Panc1 (cell line): ENCODE measurements at regions not wholly inside any gene's neighbourhood (a gene's known extent, or its start where the extent isn't known, plus 50 kb on each side); places are given as distances from the start of the nearest gene placed in this dataset.

ENCODE experiments used
- ATAC-seq: fragments of 200-7000 bp; cut with Tn5 transposase; 2 replicates; pipeline ENCODE4 v1.9.1; 2020; ENCODE audit warnings: mild to moderate bottlenecking, moderate library complexity
- BruUV-seq: library from RNA; stranded (reverse); fragments of 400-500 nt; replicated peaks from 2 replicates; lab custom pipeline; 2021; lab: Mats Ljungman, UMichigan
- CTCF ChIA-PET: fragments of 300-600 bp; sonication (Branson Sonifier 250); formaldehyde crosslinking; loops from one replicate; lab custom pipeline; 2022; ENCODE audit warnings: antibody characterized with exemption; lab: Charles Lee
- POLR2A ChIA-PET: fragments of 300-600 bp; sonication (Branson Sonifier 250); formaldehyde crosslinking; loops from one replicate; lab custom pipeline; 2022; ENCODE audit warnings: antibody characterized with exemption; lab: Charles Lee
- DNase-seq: peaks from one replicate; pipeline ENCODE4 v3.0.0-alpha.2; 2010; ENCODE audit warnings: low read depth, low spot score
- H3K27ac ChIP-seq: 2 replicates; pipeline ENCODE4 v1.5.1; 2011; ENCODE audit warnings: mild to moderate bottlenecking, low read length, inconsistent platforms
- H3K27me3 ChIP-seq: fragments of 200-500 bp; sonication (Bioruptor generic); 2 replicates; pipeline ENCODE4 v1.6.0; 2014; ENCODE audit warnings: low read length, inconsistent platforms; ENCODE audit not compliant: control insufficient read depth, insufficient read depth
- H3K36me3 ChIP-seq: fragments of 200-500 bp; sonication (Bioruptor generic); 2 replicates; pipeline ENCODE4 v1.5.1; 2014; ENCODE audit warnings: inconsistent platforms, mild to moderate bottlenecking, low read length, moderate library complexity; ENCODE audit not compliant: control insufficient read depth, insufficient read depth
- H3K4me1 ChIP-seq: 2 replicates; pipeline ENCODE4 v1.5.1; 2011; ENCODE audit warnings: inconsistent platforms, mild to moderate bottlenecking, low read length, moderate library complexity; ENCODE audit not compliant: control insufficient read depth, insufficient read depth
- H3K4me3 ChIP-seq, 2 experiments: 2 replicates each; pipeline ENCODE4 v1.5.1; 2011 to 2012; ENCODE audit warnings: low read depth in 2 of 2, low read length in 2 of 2, mild to moderate bottlenecking in 2 of 2, inconsistent platforms in 1 of 2, moderate library complexity in 1 of 2
- H3K9me3 ChIP-seq: fragments of 200-500 bp; sonication (Bioruptor generic); 2 replicates; pipeline ENCODE4 v1.5.1; 2014; ENCODE audit warnings: low read depth, mild to moderate bottlenecking, inconsistent platforms, low read length, moderate library complexity; ENCODE audit not compliant: control insufficient read depth, insufficient read depth
- POLR2AphosphoS5 ChIP-seq: IDR thresholded peaks from 2 replicates; pipeline ENCODE4 v1.6.1; 2012; ENCODE audit warnings: mild to moderate bottlenecking, low read depth, low read length, moderate library complexity
- SIN3A ChIP-seq: IDR thresholded peaks from 2 replicates; pipeline ENCODE4 v1.6.1; 2012; ENCODE audit warnings: low read depth, mild to moderate bottlenecking, low read length, moderate library complexity, borderline replicate concordance; ENCODE audit not compliant: insufficient read depth
- TCF7L2 ChIP-seq: IDR thresholded peaks from 2 replicates; pipeline ENCODE4 v1.6.1; 2011; ENCODE audit warnings: mild to moderate bottlenecking, low read depth, low read length, inconsistent platforms
- in situ Hi-C: cut with HindIII; loops from 2 replicates; pipeline ENCODE4 v1.10.0; 2016; ENCODE audit warnings: low sequenced_read_pairs, low pct_unique_long_range_greater_than_20kb
- intact Hi-C: fragments of 100-400 bp; cut with micrococcal nuclease; formaldehyde crosslinking; loops from one replicate; pipeline ENCODE4 v1.10.0; 2022; ENCODE audit not compliant: unreplicated experiment
- TF ChIP-seq, protein P1 (sequence below): fragments of 450-650 bp; IDR thresholded peaks from 2 replicates; pipeline ENCODE4 v1.5.1; 2017; ENCODE audit warnings: mild to moderate bottlenecking
- TF ChIP-seq, protein P2 (sequence below), 2 experiments: IDR thresholded peaks; 2 replicates each; pipeline ENCODE4 v1.6.1; 2011 to 2012; ENCODE audit warnings: low read depth in 2 of 2, control low read depth in 1 of 2, low read length in 1 of 2, mild to moderate bottlenecking in 1 of 2, moderate library complexity in 1 of 2; ENCODE audit not compliant: insufficient read depth in 1 of 2

DNA sequence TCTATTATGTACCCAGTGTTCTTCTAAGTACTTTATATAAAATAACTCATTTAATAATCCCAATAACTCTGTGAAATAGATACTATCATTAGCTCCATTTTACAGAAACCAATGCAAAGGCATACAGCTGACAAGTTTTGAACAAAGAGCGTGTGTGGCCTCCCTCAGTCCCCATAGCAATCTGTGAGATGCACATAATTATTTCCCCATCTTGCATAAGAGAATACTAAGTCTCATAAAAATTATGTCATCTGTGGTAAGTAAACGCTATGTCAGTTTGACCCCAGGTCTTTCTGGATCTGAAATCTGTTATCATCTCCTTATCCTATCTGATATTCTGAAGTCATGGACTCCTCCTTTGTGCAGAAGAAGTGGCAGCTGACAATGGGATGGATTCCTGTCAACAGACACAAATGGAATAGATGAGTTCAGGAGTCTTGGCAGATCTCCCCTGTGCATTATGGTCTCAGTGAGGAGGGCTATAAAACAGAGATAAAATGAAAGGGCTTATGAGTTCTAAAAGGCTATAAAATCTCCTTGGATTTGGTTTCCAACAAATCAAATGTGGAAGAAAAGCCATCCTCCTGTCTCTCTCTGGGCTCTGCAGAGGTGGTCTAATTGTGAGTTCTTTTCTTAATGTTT lies 162.5 kb upstream of the TLE4 start:
- H3K4me3 ChIP-seq, result no peak overlapping the region
- no TSS peak for BruUV-seq
- H3K36me3 ChIP-seq, result no peaks in the 10 kb centered on the region
- POLR2A ChIA-PET, result no interaction called here
- intact Hi-C loops (no loop called here), in situ Hi-C loops (no loop called here)
- DNase-seq (no peak), ATAC-seq (no peak)
- TF ChIP-seq, protein P1, sequence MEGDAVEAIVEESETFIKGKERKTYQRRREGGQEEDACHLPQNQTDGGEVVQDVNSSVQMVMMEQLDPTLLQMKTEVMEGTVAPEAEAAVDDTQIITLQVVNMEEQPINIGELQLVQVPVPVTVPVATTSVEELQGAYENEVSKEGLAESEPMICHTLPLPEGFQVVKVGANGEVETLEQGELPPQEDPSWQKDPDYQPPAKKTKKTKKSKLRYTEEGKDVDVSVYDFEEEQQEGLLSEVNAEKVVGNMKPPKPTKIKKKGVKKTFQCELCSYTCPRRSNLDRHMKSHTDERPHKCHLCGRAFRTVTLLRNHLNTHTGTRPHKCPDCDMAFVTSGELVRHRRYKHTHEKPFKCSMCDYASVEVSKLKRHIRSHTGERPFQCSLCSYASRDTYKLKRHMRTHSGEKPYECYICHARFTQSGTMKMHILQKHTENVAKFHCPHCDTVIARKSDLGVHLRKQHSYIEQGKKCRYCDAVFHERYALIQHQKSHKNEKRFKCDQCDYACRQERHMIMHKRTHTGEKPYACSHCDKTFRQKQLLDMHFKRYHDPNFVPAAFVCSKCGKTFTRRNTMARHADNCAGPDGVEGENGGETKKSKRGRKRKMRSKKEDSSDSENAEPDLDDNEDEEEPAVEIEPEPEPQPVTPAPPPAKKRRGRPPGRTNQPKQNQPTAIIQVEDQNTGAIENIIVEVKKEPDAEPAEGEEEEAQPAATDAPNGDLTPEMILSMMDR, result no peak
- no peak for TF ChIP-seq SIN3A
- TF ChIP-seq TCF7L2, result no peak
- no peak for TF ChIP-seq POLR2AphosphoS5
- TF ChIP-seq, protein P2, sequence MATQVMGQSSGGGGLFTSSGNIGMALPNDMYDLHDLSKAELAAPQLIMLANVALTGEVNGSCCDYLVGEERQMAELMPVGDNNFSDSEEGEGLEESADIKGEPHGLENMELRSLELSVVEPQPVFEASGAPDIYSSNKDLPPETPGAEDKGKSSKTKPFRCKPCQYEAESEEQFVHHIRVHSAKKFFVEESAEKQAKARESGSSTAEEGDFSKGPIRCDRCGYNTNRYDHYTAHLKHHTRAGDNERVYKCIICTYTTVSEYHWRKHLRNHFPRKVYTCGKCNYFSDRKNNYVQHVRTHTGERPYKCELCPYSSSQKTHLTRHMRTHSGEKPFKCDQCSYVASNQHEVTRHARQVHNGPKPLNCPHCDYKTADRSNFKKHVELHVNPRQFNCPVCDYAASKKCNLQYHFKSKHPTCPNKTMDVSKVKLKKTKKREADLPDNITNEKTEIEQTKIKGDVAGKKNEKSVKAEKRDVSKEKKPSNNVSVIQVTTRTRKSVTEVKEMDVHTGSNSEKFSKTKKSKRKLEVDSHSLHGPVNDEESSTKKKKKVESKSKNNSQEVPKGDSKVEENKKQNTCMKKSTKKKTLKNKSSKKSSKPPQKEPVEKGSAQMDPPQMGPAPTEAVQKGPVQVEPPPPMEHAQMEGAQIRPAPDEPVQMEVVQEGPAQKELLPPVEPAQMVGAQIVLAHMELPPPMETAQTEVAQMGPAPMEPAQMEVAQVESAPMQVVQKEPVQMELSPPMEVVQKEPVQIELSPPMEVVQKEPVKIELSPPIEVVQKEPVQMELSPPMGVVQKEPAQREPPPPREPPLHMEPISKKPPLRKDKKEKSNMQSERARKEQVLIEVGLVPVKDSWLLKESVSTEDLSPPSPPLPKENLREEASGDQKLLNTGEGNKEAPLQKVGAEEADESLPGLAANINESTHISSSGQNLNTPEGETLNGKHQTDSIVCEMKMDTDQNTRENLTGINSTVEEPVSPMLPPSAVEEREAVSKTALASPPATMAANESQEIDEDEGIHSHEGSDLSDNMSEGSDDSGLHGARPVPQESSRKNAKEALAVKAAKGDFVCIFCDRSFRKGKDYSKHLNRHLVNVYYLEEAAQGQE (IDR thresholded peaks at IDR 0.05; ENCODE audit: insufficient read depth in 1 of 2, low read depth in 2 of 2, low read length in 1 of 2), result no peak
- no peak overlapping the region for H3K27ac ChIP-seq
- H3K9me3 ChIP-seq, result no peaks in the 10 kb centered on the region
- H3K27me3 ChIP-seq, result no peaks in the 10 kb centered on the region
- H3K4me1 ChIP-seq, result no peaks in the 10 kb centered on the region
- CTCF ChIA-PET, result no interaction called here

GRCh38 chr9:79425840-79426239 lies 145.9 kb upstream of the TLE4 start:
- no peaks in the 10 kb centered on the region for H3K9me3 ChIP-seq
- no peaks in the 10 kb centered on the region for H3K27me3 ChIP-seq
- CTCF ChIA-PET, result no interaction called here
- POLR2A ChIA-PET, result no interaction called here
- ATAC-seq (no peak), DNase-seq (no peak)
- in situ Hi-C loops (no loop called here), intact Hi-C loops (no loop called here)
- BruUV-seq, result no TSS peak
- no peak for TF ChIP-seq SIN3A
- TF ChIP-seq, protein P1, result no peak
- no peak for TF ChIP-seq POLR2AphosphoS5
- TF ChIP-seq TCF7L2, result no peak
- TF ChIP-seq, protein P2 (IDR thresholded peaks at IDR 0.05; ENCODE audit: insufficient read depth in 1 of 2, low read depth in 2 of 2, low read length in 1 of 2), result no peak
- H3K4me1 ChIP-seq, result no peaks in the 10 kb centered on the region
- H3K4me3 ChIP-seq, result no peak overlapping the region
- H3K36me3 ChIP-seq, result no peaks in the 10 kb centered on the region
- no peak overlapping the region for H3K27ac ChIP-seq
